ENCODE measurements at regions not wholly inside any gene's neighbourhood (a gene's known extent, or its start where the extent isn't known, plus 50 kb on each side); places are given as distances from the start of the nearest gene placed in this dataset.

DNA sequence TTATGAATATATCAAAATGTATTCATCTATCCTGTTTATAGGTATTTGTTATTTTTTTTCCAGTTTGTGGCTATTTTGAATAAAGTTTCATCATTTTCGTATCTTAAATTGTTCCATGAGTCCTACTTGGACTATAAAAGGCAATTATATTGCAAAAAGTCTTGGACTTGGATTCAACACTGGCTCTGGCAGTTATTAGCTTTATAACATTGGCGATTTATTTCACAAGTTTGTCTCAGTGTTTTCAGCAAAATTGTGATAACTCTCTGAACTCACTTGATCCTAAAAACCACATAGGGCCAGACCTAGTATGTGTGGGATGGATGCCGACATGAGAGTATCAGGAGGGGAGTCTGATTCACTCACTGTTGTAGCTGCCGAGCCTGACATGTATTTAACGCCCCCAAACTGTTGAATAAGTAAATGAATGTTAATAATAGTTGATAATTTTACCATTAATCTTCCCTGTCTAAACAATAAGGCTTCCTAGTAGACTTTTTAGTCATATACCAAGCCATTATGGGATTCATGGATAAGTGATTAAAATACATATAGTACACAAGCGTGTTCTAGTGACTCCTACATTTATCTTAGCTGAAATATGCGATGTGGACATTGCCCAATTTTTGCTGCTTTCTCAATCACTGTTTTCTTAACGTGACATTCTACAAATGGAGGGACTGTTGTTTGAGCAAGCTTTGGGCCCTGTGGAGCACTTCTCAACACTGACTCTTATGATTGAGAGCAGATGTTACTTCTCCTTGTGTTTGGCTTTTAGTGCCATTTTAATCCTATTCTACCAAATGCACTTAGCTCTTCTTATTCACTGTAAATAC, 907.6 kb downstream of the EPHA4 start:
- TF ChIP-seq, protein P1, sequence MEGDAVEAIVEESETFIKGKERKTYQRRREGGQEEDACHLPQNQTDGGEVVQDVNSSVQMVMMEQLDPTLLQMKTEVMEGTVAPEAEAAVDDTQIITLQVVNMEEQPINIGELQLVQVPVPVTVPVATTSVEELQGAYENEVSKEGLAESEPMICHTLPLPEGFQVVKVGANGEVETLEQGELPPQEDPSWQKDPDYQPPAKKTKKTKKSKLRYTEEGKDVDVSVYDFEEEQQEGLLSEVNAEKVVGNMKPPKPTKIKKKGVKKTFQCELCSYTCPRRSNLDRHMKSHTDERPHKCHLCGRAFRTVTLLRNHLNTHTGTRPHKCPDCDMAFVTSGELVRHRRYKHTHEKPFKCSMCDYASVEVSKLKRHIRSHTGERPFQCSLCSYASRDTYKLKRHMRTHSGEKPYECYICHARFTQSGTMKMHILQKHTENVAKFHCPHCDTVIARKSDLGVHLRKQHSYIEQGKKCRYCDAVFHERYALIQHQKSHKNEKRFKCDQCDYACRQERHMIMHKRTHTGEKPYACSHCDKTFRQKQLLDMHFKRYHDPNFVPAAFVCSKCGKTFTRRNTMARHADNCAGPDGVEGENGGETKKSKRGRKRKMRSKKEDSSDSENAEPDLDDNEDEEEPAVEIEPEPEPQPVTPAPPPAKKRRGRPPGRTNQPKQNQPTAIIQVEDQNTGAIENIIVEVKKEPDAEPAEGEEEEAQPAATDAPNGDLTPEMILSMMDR (IDR thresholded peaks at IDR 0.05) = no peak
- TF ChIP-seq POLR2A (IDR thresholded peaks at IDR 0.05) = no peak
